K562 (cell line): ENCODE measurements at regions not wholly inside any gene's neighbourhood (a gene's known extent, or its start where the extent isn't known, plus 50 kb on each side); places are given as distances from the start of the nearest gene placed in this dataset.

Source experiments
- BRD4 ChIP-seq: fragments of 200-600 bp; sonication (generic); IDR thresholded peaks from 2 replicates; pipeline ENCODE4 v1.6.1; 2017; ENCODE audit warnings: inconsistent platforms
- BRF1 ChIP-seq: IDR thresholded peaks from 3 replicates; pipeline ENCODE4 v1.6.1; 2011; ENCODE audit warnings: borderline replicate concordance, mild to moderate bottlenecking; ENCODE audit not compliant: insufficient read length; ENCODE audit errors: extremely low read depth
- CC2D1A ChIP-seq: fragments of 450-650 bp; IDR thresholded peaks from 2 replicates; pipeline ENCODE4 v1.6.1; 2017; ENCODE audit warnings: mild to moderate bottlenecking
- DNMT1 ChIP-seq: fragments of 450-650 bp; IDR thresholded peaks from 2 replicates; pipeline ENCODE4 v1.6.1; 2016; ENCODE audit warnings: antibody characterized with exemption, mild to moderate bottlenecking
- HNRNPUL1 ChIP-seq: fragments of 200-400 bp; formaldehyde crosslinking; IDR thresholded peaks from 2 replicates; pipeline ENCODE4 v1.6.1; 2017; ENCODE audit warnings: low read length
- ILK ChIP-seq: fragments of 450-650 bp; IDR thresholded peaks from 2 replicates; pipeline ENCODE4 v1.6.1; 2016; ENCODE audit warnings: missing genetic modification characterization, low read depth, mild to moderate bottlenecking, missing compliant biosample characterization, moderate library complexity, borderline replicate concordance
- KDM5B ChIP-seq: fragments of 200-600 bp; sonication (generic); IDR thresholded peaks from 2 replicates; pipeline ENCODE4 v1.6.1; 2012; ENCODE audit warnings: low read depth, mild to moderate bottlenecking, moderate library complexity, low read length, control low read depth, inconsistent platforms; ENCODE audit not compliant: insufficient replicate concordance
- LARP7 ChIP-seq: fragments of 450-650 bp; IDR thresholded peaks from 2 replicates; pipeline ENCODE4 v1.6.1; 2016
- MTA3 ChIP-seq: fragments of 450-650 bp; formaldehyde crosslinking; IDR thresholded peaks from 2 replicates; pipeline ENCODE4 v1.6.1; 2017; ENCODE audit warnings: mild to moderate bottlenecking, borderline replicate concordance
- NEUROD1 ChIP-seq: fragments of 150-350 bp; IDR thresholded peaks from 2 replicates; pipeline ENCODE4 v1.6.1; 2014; ENCODE audit warnings: borderline replicate concordance, low read length, low read depth; ENCODE audit not compliant: partially characterized antibody
- RBM15 ChIP-seq: fragments of 200-400 bp; formaldehyde crosslinking; IDR thresholded peaks from 2 replicates; pipeline ENCODE4 v1.6.1; 2018; ENCODE audit warnings: mild to moderate bottlenecking, low read length, moderate library complexity; ENCODE audit not compliant: insufficient read depth
- THAP7 ChIP-seq: fragments of 250-450 bp; sonication (Bioruptor Pico); IDR thresholded peaks from 2 replicates; pipeline ENCODE4 v1.5.0; 2021
- USF2 ChIP-seq: sonication (generic); formaldehyde crosslinking; IDR thresholded peaks from 2 replicates; pipeline ENCODE4 v1.5.0; 2020; ENCODE audit warnings: missing genetic modification reagents
- ZNF224 ChIP-seq: sonication (generic); formaldehyde crosslinking; IDR thresholded peaks from 2 replicates; pipeline ENCODE4 v1.8.0; 2022; ENCODE audit warnings: mild to moderate bottlenecking, missing genetic modification reagents
- TF ChIP-seq, protein P1 (sequence below): fragments of 450-650 bp; formaldehyde crosslinking; IDR thresholded peaks from 2 replicates; pipeline ENCODE4 v1.4.0; 2022; ENCODE audit warnings: missing genetic modification characterization
- TF ChIP-seq, protein P2 (sequence below): fragments of 200-800 bp; sonication (Bioruptor generic); IDR thresholded peaks from 2 replicates; pipeline ENCODE4 v1.6.1; 2017; ENCODE audit warnings: missing genetic modification characterization, missing compliant biosample characterization
- TF ChIP-seq, protein P3 (sequence below): IDR thresholded peaks from 3 replicates; pipeline ENCODE4 v1.6.1; 2011; ENCODE audit warnings: borderline replicate concordance, mild to moderate bottlenecking, moderate library complexity; ENCODE audit not compliant: insufficient read length; ENCODE audit errors: extremely low read depth

GRCh38 chr1:65687428-65688214 is 105.1 kb upstream of the PDE4B start (continued):
- TF ChIP-seq KDM5B (no peak), CC2D1A (peak; percentile 89; the same call in 1 of the 2 replicates), HNRNPUL1 (no peak), LARP7 (no peak), BRF1 (no peak), BRD4 (no peak), USF2 (CRISPR knock-in tag) (no peak), MTA3 (0 out of 2 replicates have a peak, but pooled peaks have one; percentile 44), RBM15 (no peak), DNMT1 (no peak), NEUROD1 (no peak), ZNF224 (CRISPR knock-in tag) (no peak), ILK (tag) (no peak), THAP7 (CRISPR knock-in tag) (no peak)
- TF ChIP-seq, protein P1, sequence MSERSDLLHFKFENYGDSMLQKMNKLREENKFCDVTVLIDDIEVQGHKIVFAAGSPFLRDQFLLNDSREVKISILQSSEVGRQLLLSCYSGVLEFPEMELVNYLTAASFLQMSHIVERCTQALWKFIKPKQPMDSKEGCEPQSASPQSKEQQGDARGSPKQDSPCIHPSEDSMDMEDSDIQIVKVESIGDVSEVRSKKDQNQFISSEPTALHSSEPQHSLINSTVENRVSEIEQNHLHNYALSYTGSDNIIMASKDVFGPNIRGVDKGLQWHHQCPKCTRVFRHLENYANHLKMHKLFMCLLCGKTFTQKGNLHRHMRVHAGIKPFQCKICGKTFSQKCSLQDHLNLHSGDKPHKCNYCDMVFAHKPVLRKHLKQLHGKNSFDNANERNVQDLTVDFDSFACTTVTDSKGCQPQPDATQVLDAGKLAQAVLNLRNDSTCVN, result no peak
- TF ChIP-seq, protein P2, sequence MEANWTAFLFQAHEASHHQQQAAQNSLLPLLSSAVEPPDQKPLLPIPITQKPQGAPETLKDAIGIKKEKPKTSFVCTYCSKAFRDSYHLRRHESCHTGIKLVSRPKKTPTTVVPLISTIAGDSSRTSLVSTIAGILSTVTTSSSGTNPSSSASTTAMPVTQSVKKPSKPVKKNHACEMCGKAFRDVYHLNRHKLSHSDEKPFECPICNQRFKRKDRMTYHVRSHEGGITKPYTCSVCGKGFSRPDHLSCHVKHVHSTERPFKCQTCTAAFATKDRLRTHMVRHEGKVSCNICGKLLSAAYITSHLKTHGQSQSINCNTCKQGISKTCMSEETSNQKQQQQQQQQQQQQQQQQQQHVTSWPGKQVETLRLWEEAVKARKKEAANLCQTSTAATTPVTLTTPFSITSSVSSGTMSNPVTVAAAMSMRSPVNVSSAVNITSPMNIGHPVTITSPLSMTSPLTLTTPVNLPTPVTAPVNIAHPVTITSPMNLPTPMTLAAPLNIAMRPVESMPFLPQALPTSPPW (CRISPR knock-in tag), result peak; percentile 56; the same call in 1 of the 2 replicates
- TF ChIP-seq, protein P3, sequence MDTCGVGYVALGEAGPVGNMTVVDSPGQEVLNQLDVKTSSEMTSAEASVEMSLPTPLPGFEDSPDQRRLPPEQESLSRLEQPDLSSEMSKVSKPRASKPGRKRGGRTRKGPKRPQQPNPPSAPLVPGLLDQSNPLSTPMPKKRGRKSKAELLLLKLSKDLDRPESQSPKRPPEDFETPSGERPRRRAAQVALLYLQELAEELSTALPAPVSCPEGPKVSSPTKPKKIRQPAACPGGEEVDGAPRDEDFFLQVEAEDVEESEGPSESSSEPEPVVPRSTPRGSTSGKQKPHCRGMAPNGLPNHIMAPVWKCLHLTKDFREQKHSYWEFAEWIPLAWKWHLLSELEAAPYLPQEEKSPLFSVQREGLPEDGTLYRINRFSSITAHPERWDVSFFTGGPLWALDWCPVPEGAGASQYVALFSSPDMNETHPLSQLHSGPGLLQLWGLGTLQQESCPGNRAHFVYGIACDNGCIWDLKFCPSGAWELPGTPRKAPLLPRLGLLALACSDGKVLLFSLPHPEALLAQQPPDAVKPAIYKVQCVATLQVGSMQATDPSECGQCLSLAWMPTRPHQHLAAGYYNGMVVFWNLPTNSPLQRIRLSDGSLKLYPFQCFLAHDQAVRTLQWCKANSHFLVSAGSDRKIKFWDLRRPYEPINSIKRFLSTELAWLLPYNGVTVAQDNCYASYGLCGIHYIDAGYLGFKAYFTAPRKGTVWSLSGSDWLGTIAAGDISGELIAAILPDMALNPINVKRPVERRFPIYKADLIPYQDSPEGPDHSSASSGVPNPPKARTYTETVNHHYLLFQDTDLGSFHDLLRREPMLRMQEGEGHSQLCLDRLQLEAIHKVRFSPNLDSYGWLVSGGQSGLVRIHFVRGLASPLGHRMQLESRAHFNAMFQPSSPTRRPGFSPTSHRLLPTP, result no peak
